ENCODE measurements at regions not wholly inside any gene's neighbourhood (a gene's known extent, or its start where the extent isn't known, plus 50 kb on each side); places are given as distances from the start of the nearest gene placed in this dataset.

DNA sequence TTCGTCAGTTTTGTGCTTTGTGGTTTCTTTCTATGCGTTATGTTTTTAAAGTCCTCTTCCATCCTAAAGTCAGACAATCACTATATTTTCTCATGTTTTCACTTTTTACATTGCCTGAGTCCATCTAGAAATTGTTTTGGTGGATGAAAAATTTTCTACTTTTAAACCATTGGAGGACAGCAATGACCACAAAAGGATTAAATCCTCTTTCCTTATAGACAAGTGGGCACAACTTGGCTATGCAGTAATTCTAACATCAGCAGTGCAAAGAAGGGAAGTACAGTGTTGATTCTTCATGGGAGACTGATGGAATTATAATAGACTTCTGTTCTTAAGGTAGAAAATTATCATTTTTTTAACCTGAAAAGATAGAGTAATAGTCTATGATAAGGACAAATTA lies 75.5 kb downstream of the PALM2AKAP2 start:
- no peak overlapping the region for H3K4me3 ChIP-seq
- H3K27ac ChIP-seq = peak overlapping the region in 1 of 2 donors; percentile 85
- TF ChIP-seq CTCF (IDR thresholded peaks at IDR 0.05) = no peak
- DNase-seq (ENCODE audit: low spot score) = no peak

GRCh38 chr9:109856785-109857184 lies 76.8 kb downstream of the PALM2AKAP2 start:
- Histone ChIP-seq H3K4me3 (peak overlapping the region; percentile 13), H3K27ac (peak overlapping the region; percentile 51 to 85)
- no peak for TF ChIP-seq CTCF (IDR thresholded peaks at IDR 0.05)
- DNase-seq (ENCODE audit: low spot score) = peak; percentile 85

DNA sequence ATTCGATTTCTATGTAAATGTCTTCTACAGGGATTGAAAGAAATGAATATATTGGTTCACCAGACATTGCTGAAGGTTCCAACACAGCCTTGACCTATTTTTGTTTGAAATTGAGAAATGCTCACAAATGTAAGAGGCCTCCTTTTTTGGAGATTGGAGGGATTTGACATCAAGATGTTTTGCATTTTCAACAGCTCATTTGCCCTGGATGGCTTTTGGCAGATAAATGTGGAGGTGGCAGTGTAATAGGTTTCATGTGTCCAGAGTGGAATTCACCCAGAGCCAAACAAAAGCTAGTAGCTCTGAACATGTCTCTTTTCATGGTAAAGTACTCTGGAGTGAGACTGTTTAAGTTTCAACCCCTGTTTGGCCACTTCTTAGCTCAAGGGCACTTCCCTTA lies 77.3 kb downstream of the PALM2AKAP2 start:
- TF ChIP-seq CTCF (IDR thresholded peaks at IDR 0.05) = no peak
- Histone ChIP-seq H3K4me3 (peak overlapping the region; percentile 13), H3K27ac (peak overlapping the region; percentile 48 to 85)
- no peak for DNase-seq (ENCODE audit: low spot score)

DNA sequence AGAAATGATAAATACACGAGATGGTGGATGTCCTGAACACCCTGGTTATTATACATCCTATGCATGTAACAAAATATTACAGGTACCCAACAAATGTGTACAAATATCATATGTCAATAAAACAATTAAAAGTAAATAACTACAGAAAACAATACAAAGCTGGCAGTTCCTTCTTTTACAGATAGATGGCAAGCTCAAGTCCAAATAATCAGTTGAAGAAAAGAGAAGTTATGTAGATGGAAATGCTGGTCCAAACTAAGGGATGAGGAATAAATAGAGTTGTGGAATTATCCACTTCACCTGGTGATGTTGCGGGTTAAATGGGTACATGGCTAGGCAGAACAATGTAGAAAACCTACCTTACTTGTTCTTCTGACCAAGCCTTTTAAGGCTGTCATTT lies 79.4 kb downstream of the PALM2AKAP2 start:
- Histone ChIP-seq H3K4me3 (no peak overlapping the region), H3K27ac (no peak overlapping the region)
- no peak for TF ChIP-seq CTCF (IDR thresholded peaks at IDR 0.05)
- DNase-seq (ENCODE audit: low spot score) = no peak

DNA sequence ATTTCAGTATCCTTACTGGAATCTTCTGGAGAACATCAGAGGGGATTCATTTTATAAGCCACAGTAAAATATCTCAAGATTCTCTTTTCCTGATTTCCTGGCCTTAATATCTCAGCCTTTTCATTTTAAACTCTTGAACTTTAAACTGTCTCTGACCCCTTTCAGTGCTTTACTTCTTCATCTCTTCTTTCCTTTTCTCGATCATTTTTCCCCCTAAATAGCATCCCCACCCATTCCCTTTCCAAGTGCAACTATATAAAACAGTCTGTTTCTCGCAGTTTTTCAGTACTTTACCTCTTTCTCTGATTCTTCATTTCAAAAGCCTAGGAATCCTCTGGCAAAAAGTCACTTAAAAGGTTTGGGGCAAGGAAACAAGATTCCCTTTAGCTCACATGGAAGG lies 80.5 kb downstream of the PALM2AKAP2 start:
- Histone ChIP-seq H3K4me3 (no peak overlapping the region), H3K27ac (no peak overlapping the region)
- DNase-seq (ENCODE audit: low spot score) = no peak
- TF ChIP-seq CTCF (IDR thresholded peaks at IDR 0.05) = no peak

GRCh38 chr9:109861499-109861898 lies 81.5 kb downstream of the PALM2AKAP2 start:
- TF ChIP-seq CTCF (IDR thresholded peaks at IDR 0.05) = no peak
- Histone ChIP-seq H3K4me3 (no peak overlapping the region), H3K27ac (no peak overlapping the region)
- DNase-seq (ENCODE audit: low spot score) = no peak

GRCh38 chr9:109861918-109862317 lies 81.9 kb downstream of the PALM2AKAP2 start:
- no peak for TF ChIP-seq CTCF (IDR thresholded peaks at IDR 0.05)
- no peak for DNase-seq (ENCODE audit: low spot score)
- no peak overlapping the region for H3K4me3 ChIP-seq
- no peak overlapping the region for H3K27ac ChIP-seq

All from coronary artery (tissue), 2 donors.